GM12878 (cell line): ENCODE measurements at regions not wholly inside any gene's neighbourhood (a gene's known extent, or its start where the extent isn't known, plus 50 kb on each side); places are given as distances from the start of the nearest gene placed in this dataset.

Source experiments
- ATAC-seq: fragments of 200-7000 bp; cut with Tn5 transposase; 3 replicates; pipeline ENCODE4 v1.9.1; 2020; ENCODE audit warnings: mild to moderate bottlenecking, moderate library complexity
- BruUV-seq: library from RNA; stranded (reverse); fragments of 400-500 nt; replicated peaks from 2 replicates; lab custom pipeline; 2021; lab: Mats Ljungman, UMichigan
- CTCF ChIA-PET: fragments of 300-600 bp; sonication (Branson Sonifier 250); formaldehyde crosslinking; extraction: SDS; loops from one replicate; lab custom pipeline; 2021; ENCODE audit warnings: inconsistent platforms; lab: Yijun Ruan, JAX
- POLR2A ChIA-PET: fragments of 350-600 bp; formaldehyde crosslinking; extraction: SDS; loops from one replicate; lab custom pipeline; 2021; ENCODE audit warnings: inconsistent platforms; lab: Charles Lee
- RAD21 ChIA-PET: fragments of 300-600 bp; sonication (Branson Sonifier 250); formaldehyde crosslinking; loops from one replicate; lab custom pipeline; 2023; ENCODE audit warnings: antibody characterized with exemption; ENCODE audit not compliant: unreplicated experiment; lab: Charles Lee
- SMC1A ChIA-PET: fragments of 300-600 bp; sonication (Branson Sonifier 250); formaldehyde crosslinking; loops from one replicate; lab custom pipeline; 2023; ENCODE audit not compliant: unreplicated experiment, uncharacterized antibody; lab: Charles Lee
- DNase-seq: peaks from one replicate; pipeline ENCODE4 v3.0.0-alpha.2; 2011; ENCODE audit warnings: low read depth, low spot score
- FAIRE-seq: peaks from 3 replicates; lab custom pipeline; 2011; peaks lifted over from hg19 to GRCh38; lab: Jason Lieb, UNC
- H2AFZ ChIP-seq: 2 replicates; pipeline ENCODE4 v1.6.0; 2011; ENCODE audit warnings: low read depth, low read length, control low read depth; ENCODE audit not compliant: control insufficient read depth
- H3K27ac ChIP-seq: 2 replicates; pipeline ENCODE4 v1.5.1; 2011; ENCODE audit warnings: control low read depth; ENCODE audit not compliant: control insufficient read depth, insufficient read depth
- H3K27me3 ChIP-seq, 2 experiments: replicated peaks in 1 of 2; 2 replicates each; pipeline versions ENCODE4 v1.6.0 to v1.6.1; 2011; ENCODE audit warnings: low read length in 1 of 2; ENCODE audit not compliant: control insufficient read depth in 2 of 2, insufficient read depth in 2 of 2
- H3K36me3 ChIP-seq, 2 experiments: 2 replicates each; pipeline ENCODE4 v1.5.1; 2011; ENCODE audit warnings: low read length in 1 of 2; ENCODE audit not compliant: control insufficient read depth in 2 of 2, insufficient read depth in 2 of 2
- H3K4me1 ChIP-seq: 2 replicates; pipeline ENCODE4 v1.6.1; 2011; ENCODE audit warnings: mild to moderate bottlenecking, low read length, moderate library complexity, mixed read lengths; ENCODE audit not compliant: control insufficient read depth, insufficient read depth
- H3K4me2 ChIP-seq: 2 replicates; pipeline ENCODE4 v1.6.0; 2011; ENCODE audit warnings: control low read depth; ENCODE audit not compliant: control insufficient read depth, insufficient read depth
- H3K4me3 ChIP-seq: fragments of 200-600 bp; sonication (generic); 2 replicates; pipeline ENCODE4 v1.5.1; 2016
- H3K79me2 ChIP-seq: 2 replicates; pipeline ENCODE4 v1.6.0; 2011; ENCODE audit warnings: low read length; ENCODE audit not compliant: control insufficient read depth, insufficient read depth
- H3K9ac ChIP-seq: 2 replicates; pipeline ENCODE4 v1.8.0; 2011; ENCODE audit warnings: low read length, control low read depth, mixed read lengths; ENCODE audit not compliant: control insufficient read depth, insufficient read depth
- H3K9me3 ChIP-seq: replicated peaks from 3 replicates; pipeline ENCODE4 v1.5.1; 2011; ENCODE audit warnings: mild to moderate bottlenecking, low read length; ENCODE audit not compliant: control insufficient read depth, insufficient read depth
- H4K20me1 ChIP-seq: 2 replicates; pipeline ENCODE4 v1.6.0; 2011; ENCODE audit not compliant: control insufficient read depth, insufficient read depth
- ASH2L ChIP-seq: fragments of 300-600, 200-600 bp; sonication (generic); IDR thresholded peaks from 2 replicates; pipeline ENCODE4 v1.6.1; 2017; ENCODE audit warnings: low read depth, mild to moderate bottlenecking, borderline replicate concordance
- CBX3 ChIP-seq: fragments of 200-600 bp; sonication (generic); IDR thresholded peaks from 2 replicates; pipeline ENCODE4 v1.6.1; 2016; ENCODE audit warnings: low read depth, borderline replicate concordance
- DPF2 ChIP-seq: fragments of 450-650 bp; IDR thresholded peaks from 2 replicates; pipeline ENCODE4 v1.6.1; 2017; ENCODE audit warnings: mild to moderate bottlenecking
- ESRRA ChIP-seq: IDR thresholded peaks from 2 replicates; pipeline ENCODE4 v1.6.1; 2012; ENCODE audit warnings: mild to moderate bottlenecking, low read length, improper control_type of control experiment
- HDAC2 ChIP-seq: fragments of 200-600 bp; sonication (generic); IDR thresholded peaks from 2 replicates; pipeline ENCODE4 v1.6.1; 2017
- HDAC6 ChIP-seq: fragments of 200-600 bp; sonication (generic); IDR thresholded peaks from one replicate; pipeline ENCODE4 v1.8.0; 2017; ENCODE audit warnings: antibody characterized with exemption; ENCODE audit not compliant: unreplicated experiment
- IKZF1 ChIP-seq: fragments of 450-650 bp; conservative IDR thresholded peaks from 2 replicates; pipeline ENCODE4 v1.6.1; 2017; ENCODE audit warnings: antibody characterized with exemption, mild to moderate bottlenecking
- IKZF2 ChIP-seq, 2 experiments: fragments of 450-650 bp; IDR thresholded peaks; 2 replicates each; pipeline ENCODE4 v1.6.1; 2017; ENCODE audit warnings: mild to moderate bottlenecking in 2 of 2, moderate library complexity in 2 of 2
- MTA3 ChIP-seq: IDR thresholded peaks from 2 replicates; pipeline ENCODE4 v1.6.1; 2012; ENCODE audit warnings: low read length, inconsistent platforms, borderline replicate concordance
- NR2F1 ChIP-seq: fragments of 450-650 bp; conservative IDR thresholded peaks from 2 replicates; pipeline ENCODE4 v1.6.1; 2017; ENCODE audit warnings: mild to moderate bottlenecking
- RBBP5 ChIP-seq: fragments of 200-600 bp; sonication (generic); conservative IDR thresholded peaks from 2 replicates; pipeline ENCODE4 v1.6.1; 2016
- SP1 ChIP-seq: IDR thresholded peaks from one replicate; pipeline ENCODE4 v1.6.1; 2011; ENCODE audit warnings: low read depth, low read length
- TAF1 ChIP-seq: IDR thresholded peaks from 2 replicates; pipeline ENCODE4 v1.6.1; 2011; ENCODE audit warnings: mild to moderate bottlenecking, low read depth, low read length, borderline replicate concordance
- WGBS: methylation state at CpG from one replicate; pipeline ENCODE4 v1.1.6; 2016; ENCODE audit warnings: low lambda C conversion rate; ENCODE audit not compliant: insufficient replicate concordance, insufficient coverage; ENCODE audit errors: missing lambda C conversion rate; 5-methylcytosine and 5-hydroxymethylcytosine counted together
- in situ Hi-C: fragments of 300-500 bp; cut with MboI; formaldehyde crosslinking; loops from 9 replicates; pipeline ENCODE4 v1.14.3; 2018; ENCODE audit warnings: mixed read lengths
- intact Hi-C: fragments of 100-400 bp; cut with micrococcal nuclease; formaldehyde crosslinking; loops from one replicate; pipeline ENCODE4 v1.14.2; 2022; ENCODE audit not compliant: unreplicated experiment
- TF ChIP-seq, protein P1 (sequence below): fragments of 450-650 bp; IDR thresholded peaks from 2 replicates; pipeline ENCODE4 v1.6.1; 2017; ENCODE audit warnings: mild to moderate bottlenecking, moderate library complexity
- TF ChIP-seq, protein P2 (sequence below): IDR thresholded peaks from 2 replicates; pipeline ENCODE4 v1.6.1; 2012; ENCODE audit warnings: low read length, inconsistent platforms
- TF ChIP-seq, protein P3 (sequence below): IDR thresholded peaks from 2 replicates; pipeline ENCODE4 v1.6.1; 2011; ENCODE audit warnings: mild to moderate bottlenecking, low read depth, low read length, moderate library complexity; ENCODE audit not compliant: insufficient replicate concordance

DNA sequence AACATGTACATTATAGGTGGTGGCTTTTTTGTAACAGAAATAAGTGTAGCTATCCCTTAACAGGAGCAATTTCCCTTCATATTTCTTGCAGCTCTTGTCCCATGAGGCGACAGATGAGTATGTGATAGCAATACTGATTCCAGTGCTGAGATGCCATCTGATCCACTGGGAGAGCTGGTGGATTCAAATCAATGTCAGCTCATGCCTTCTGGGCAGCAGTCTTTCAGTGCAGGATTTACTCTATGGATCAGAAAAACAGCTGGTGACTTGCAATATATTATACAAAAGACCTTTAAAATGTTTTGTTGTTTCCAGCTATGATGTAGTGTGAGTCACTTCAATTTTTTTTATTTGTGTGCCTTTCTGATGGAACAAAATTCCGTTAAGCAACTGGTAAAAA, 259.9 kb upstream of the SASH1 start (continued):
- TF ChIP-seq, protein P1, sequence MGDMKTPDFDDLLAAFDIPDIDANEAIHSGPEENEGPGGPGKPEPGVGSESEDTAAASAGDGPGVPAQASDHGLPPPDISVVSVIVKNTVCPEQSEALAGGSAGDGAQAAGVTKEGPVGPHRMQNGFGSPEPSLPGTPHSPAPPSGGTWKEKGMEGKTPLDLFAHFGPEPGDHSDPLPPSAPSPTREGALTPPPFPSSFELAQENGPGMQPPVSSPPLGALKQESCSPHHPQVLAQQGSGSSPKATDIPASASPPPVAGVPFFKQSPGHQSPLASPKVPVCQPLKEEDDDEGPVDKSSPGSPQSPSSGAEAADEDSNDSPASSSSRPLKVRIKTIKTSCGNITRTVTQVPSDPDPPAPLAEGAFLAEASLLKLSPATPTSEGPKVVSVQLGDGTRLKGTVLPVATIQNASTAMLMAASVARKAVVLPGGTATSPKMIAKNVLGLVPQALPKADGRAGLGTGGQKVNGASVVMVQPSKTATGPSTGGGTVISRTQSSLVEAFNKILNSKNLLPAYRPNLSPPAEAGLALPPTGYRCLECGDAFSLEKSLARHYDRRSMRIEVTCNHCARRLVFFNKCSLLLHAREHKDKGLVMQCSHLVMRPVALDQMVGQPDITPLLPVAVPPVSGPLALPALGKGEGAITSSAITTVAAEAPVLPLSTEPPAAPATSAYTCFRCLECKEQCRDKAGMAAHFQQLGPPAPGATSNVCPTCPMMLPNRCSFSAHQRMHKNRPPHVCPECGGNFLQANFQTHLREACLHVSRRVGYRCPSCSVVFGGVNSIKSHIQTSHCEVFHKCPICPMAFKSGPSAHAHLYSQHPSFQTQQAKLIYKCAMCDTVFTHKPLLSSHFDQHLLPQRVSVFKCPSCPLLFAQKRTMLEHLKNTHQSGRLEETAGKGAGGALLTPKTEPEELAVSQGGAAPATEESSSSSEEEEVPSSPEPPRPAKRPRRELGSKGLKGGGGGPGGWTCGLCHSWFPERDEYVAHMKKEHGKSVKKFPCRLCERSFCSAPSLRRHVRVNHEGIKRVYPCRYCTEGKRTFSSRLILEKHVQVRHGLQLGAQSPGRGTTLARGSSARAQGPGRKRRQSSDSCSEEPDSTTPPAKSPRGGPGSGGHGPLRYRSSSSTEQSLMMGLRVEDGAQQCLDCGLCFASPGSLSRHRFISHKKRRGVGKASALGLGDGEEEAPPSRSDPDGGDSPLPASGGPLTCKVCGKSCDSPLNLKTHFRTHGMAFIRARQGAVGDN: no peak
- TF ChIP-seq, protein P2, sequence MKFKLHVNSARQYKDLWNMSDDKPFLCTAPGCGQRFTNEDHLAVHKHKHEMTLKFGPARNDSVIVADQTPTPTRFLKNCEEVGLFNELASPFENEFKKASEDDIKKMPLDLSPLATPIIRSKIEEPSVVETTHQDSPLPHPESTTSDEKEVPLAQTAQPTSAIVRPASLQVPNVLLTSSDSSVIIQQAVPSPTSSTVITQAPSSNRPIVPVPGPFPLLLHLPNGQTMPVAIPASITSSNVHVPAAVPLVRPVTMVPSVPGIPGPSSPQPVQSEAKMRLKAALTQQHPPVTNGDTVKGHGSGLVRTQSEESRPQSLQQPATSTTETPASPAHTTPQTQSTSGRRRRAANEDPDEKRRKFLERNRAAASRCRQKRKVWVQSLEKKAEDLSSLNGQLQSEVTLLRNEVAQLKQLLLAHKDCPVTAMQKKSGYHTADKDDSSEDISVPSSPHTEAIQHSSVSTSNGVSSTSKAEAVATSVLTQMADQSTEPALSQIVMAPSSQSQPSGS: no peak
- TF ChIP-seq IKZF1 (no peak), NR2F1 (no peak)

DNA sequence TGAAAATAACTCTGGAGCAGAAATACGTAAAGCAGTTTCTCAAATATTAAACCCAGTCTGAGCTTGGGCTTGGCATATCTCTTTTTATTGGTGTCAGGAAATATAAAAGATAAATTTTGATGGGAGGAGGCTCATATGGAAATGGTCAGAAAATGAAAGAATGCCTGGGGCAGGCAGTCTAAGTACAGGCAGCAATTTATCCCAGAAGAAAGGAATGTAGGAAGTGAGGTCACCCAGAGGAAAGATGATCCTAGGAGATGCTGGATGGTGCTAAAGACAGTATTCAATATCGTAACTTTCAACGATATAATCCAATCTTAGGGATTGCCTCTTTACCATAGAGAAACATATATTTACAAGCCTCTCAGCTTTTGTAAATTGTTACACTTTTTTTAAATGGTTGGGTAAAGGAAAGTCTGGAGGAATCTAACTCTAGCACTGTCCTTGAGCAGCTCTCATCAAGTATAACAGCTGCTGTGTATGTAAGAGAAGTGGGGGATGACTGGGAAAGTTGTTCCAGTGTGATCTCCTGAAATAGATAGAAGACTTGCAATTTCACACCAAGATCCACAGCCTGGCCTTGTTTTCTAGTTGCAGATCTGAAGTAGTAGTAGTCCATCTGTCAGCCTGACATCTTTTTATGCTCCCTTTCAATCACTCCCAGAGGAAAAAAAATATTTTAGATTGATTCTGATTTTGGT, 256.9 kb upstream of the SASH1 start:
- H3K9ac ChIP-seq: no peak overlapping the region
- RAD21 ChIA-PET: no interaction called here
- no peak overlapping the region for H3K4me2 ChIP-seq
- CTCF ChIA-PET: no interaction called here
- no peaks in the 10 kb centered on the region for H3K36me3 ChIP-seq
- no TSS peak for BruUV-seq
- SMC1A ChIA-PET: no interaction called here
- no peak overlapping the region for H2AFZ ChIP-seq
- H3K27ac ChIP-seq: no peak overlapping the region
- POLR2A ChIA-PET: no interaction called here
- H3K27me3 ChIP-seq: no peaks in the 10 kb centered on the region
- no peak for ATAC-seq
- H3K4me3 ChIP-seq: no peak overlapping the region
- intact Hi-C loops: no loop called here
- H3K79me2 ChIP-seq: no peaks in the 10 kb centered on the region
- H4K20me1 ChIP-seq: no peaks in the 10 kb centered on the region
- DNase-seq: no peak
- WGBS: 60% methylated on average over 3 of the region's 3 CpGs
- in situ Hi-C loops: no loop called here
- no peaks in the 10 kb centered on the region for H3K9me3 ChIP-seq
- no peaks in the 10 kb centered on the region for H3K4me1 ChIP-seq
- no peak for FAIRE-seq
- TF ChIP-seq ASH2L (no peak), SP1 (no peak), TAF1 (no peak), HDAC2 (no peak), MTA3 (no peak), ESRRA (no peak), NR2F1 (no peak), CBX3 (no peak), IKZF2 (IDR thresholded peaks at IDR 0.05) (no peak), RBBP5 (no peak), HDAC6 (no peak), DPF2 (no peak)
- TF ChIP-seq, protein P3, sequence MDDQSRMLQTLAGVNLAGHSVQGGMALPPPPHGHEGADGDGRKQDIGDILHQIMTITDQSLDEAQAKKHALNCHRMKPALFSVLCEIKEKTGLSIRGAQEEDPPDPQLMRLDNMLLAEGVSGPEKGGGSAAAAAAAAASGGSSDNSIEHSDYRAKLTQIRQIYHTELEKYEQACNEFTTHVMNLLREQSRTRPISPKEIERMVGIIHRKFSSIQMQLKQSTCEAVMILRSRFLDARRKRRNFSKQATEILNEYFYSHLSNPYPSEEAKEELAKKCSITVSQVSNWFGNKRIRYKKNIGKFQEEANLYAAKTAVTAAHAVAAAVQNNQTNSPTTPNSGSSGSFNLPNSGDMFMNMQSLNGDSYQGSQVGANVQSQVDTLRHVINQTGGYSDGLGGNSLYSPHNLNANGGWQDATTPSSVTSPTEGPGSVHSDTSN: no peak
